ENCODE measurements at regions not wholly inside any gene's neighbourhood (a gene's known extent, or its start where the extent isn't known, plus 50 kb on each side); places are given as distances from the start of the nearest gene placed in this dataset.

DNA sequence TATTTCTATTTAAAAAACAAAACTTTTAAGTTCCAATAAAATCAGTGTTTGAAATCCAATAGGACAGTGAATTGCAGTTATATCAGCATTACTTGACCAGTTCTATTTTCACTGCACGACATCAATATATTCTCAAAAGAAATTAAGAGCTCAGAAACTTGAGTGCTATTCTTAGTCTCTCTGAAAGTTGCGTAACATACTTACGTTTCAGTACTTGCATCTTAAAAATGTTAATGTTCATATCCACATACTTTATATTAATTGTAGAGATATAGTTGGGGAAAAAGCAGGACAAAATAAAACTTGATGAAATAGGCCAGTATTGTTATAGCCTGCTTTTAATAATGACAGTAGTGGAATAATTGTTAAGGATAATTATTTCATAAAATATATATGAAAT, 720.5 kb upstream of the PCDH9 start:
- TF ChIP-seq, protein P1, sequence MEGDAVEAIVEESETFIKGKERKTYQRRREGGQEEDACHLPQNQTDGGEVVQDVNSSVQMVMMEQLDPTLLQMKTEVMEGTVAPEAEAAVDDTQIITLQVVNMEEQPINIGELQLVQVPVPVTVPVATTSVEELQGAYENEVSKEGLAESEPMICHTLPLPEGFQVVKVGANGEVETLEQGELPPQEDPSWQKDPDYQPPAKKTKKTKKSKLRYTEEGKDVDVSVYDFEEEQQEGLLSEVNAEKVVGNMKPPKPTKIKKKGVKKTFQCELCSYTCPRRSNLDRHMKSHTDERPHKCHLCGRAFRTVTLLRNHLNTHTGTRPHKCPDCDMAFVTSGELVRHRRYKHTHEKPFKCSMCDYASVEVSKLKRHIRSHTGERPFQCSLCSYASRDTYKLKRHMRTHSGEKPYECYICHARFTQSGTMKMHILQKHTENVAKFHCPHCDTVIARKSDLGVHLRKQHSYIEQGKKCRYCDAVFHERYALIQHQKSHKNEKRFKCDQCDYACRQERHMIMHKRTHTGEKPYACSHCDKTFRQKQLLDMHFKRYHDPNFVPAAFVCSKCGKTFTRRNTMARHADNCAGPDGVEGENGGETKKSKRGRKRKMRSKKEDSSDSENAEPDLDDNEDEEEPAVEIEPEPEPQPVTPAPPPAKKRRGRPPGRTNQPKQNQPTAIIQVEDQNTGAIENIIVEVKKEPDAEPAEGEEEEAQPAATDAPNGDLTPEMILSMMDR (IDR thresholded peaks at IDR 0.05): no peak
- no peak for TF ChIP-seq SIN3A (IDR thresholded peaks at IDR 0.05; ENCODE audit: borderline replicate concordance, insufficient read depth, low read depth, low read length)
- TF ChIP-seq POLR2AphosphoS5 (IDR thresholded peaks at IDR 0.05; ENCODE audit: low read depth, low read length): no peak
